VCaP (cell line): ENCODE measurements at regions not wholly inside any gene's neighbourhood (a gene's known extent, or its start where the extent isn't known, plus 50 kb on each side); places are given as distances from the start of the nearest gene placed in this dataset.

Experiments
- H3K27ac ChIP-seq: fragments of 450-650 bp; 2 replicates; pipeline ENCODE4 v1.5.1; 2017
- CTCF ChIP-seq: fragments of 450-650 bp; conservative IDR thresholded peaks from 2 replicates; pipeline ENCODE4 v1.5.1; 2017; ENCODE audit warnings: mild to moderate bottlenecking, moderate library complexity

GRCh38 chr1:191662746-191663145 is 495.5 kb upstream of the RGS18 start:
- no peak for TF ChIP-seq CTCF
- H3K27ac ChIP-seq = no peak overlapping the region

- H3K27ac ChIP-seq = no peak overlapping the region
- no peak for TF ChIP-seq CTCF
These were observed 489.7 kb upstream of the RGS18 start for GRCh38 chr1:191668525-191668924.

GRCh38 chr1:191669629-191670028 is 488.6 kb upstream of the RGS18 start:
- no peak overlapping the region for H3K27ac ChIP-seq
- no peak for TF ChIP-seq CTCF

DNA sequence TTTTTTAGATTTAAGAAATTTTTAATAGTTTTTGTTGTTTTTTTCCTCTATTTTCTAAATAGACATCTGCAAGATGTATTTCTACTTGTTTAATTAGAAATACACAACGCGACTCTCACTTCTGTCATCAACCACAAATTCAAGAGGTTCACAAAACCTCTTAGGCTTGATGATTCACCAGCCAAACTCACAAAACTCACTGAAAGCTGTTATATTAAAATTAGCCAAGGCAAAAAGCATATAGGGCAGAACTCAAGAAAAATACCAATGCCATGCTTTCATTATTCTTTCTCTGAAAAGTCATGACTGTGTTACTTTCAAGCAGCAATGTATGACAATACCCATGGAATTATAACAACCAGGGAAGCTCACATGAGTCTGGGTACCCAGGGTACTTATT is 487.0 kb upstream of the RGS18 start:
- H3K27ac ChIP-seq = no peak overlapping the region
- TF ChIP-seq CTCF = no peak

DNA sequence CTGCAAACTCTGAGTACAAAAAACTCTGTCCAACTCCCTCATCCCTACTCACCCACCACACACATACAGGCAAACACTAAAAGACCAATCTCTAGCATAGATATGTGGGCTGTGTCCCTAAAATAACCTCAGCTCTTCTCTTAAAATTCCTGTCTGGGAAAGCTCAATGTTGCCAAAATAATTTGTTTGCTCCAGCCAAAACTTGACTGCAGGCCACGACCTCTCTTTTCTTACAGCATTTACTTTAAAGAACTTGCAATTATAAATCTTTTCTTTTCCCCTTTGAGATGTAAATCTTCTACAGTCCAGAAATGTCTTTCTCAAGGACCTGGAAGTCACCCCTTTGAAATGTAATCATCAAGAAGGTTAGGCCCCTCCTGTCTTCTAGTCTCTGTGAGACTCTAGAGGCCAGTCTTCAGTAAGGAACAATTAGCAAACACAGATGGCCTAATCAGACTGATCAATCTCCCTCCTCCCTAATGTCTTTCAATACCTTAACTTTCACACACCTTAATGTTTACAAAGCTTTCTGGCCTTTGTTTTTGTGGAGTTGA is 483.6 kb upstream of the RGS18 start:
- TF ChIP-seq CTCF = no peak

GRCh38 chr1:191675856-191676783 is 482.1 kb upstream of the RGS18 start:
- no peak for TF ChIP-seq CTCF
- no peak overlapping the region for H3K27ac ChIP-seq

More for the DNA sequence above, 483.6 kb upstream of the RGS18 start:
- no peak overlapping the region for H3K27ac ChIP-seq

- no peak for TF ChIP-seq CTCF
- H3K27ac ChIP-seq = no peak overlapping the region
These were observed 472.6 kb upstream of the RGS18 start for GRCh38 chr1:191685669-191686068.
